ENCODE measurements at regions not wholly inside any gene's neighbourhood (a gene's known extent, or its start where the extent isn't known, plus 50 kb on each side); places are given as distances from the start of the nearest gene placed in this dataset.

GRCh38 chr5:12934722-12935121 is 1009.8 kb downstream of the DNAH5 start:
- TF ChIP-seq CTCF (IDR thresholded peaks at IDR 0.05) = no peak
- TF ChIP-seq POLR2A (IDR thresholded peaks at IDR 0.05) = no peak

Measured in Peyer's patch (tissue), 4 donors.